RKO (cell line): ENCODE measurements at regions not wholly inside any gene's neighbourhood (a gene's known extent, or its start where the extent isn't known, plus 50 kb on each side); places are given as distances from the start of the nearest gene placed in this dataset.
"Not testable (repeated sequence)": the region's sequence is repeated elsewhere in the genome, so short reads cannot be mapped to it uniquely, and the experiment has no call there.

Experiments used
- DNase-seq: peaks from one replicate; pipeline ENCODE4 v3.0.0-alpha.2; 2016; ENCODE audit warnings: low spot score

- no peak for DNase-seq
Observed at GRCh38 chr11:79501707-79502106, 60.9 kb upstream of the TENM4 start.

- not testable (repeated sequence) for DNase-seq
Observed at GRCh38 chr11:79499929-79500328, 59.1 kb upstream of the TENM4 start.

GRCh38 chr11:79498667-79499066 is 57.8 kb upstream of the TENM4 start:
- no peak for DNase-seq

- peak; percentile 50 for DNase-seq
Observed at GRCh38 chr11:79493555-79494171, 52.8 kb upstream of the TENM4 start.

GRCh38 chr11:79492008-79492407 is 51.2 kb upstream of the TENM4 start:
- no peak for DNase-seq
